ENCODE measurements at regions not wholly inside any gene's neighbourhood (a gene's known extent, or its start where the extent isn't known, plus 50 kb on each side); places are given as distances from the start of the nearest gene placed in this dataset.

GRCh38 chrX:23610495-23610894 lies 56.8 kb upstream of the PRDX4 start:
- no peak for TF ChIP-seq CTCF (conservative IDR thresholded peaks at IDR 0.05)
- TF ChIP-seq EZH2 (IDR thresholded peaks at IDR 0.05; ENCODE audit: low read depth) = no peak

All from PC-9 (cell line).